Endodermal cell (in vitro differentiated cells): ENCODE measurements at regions not wholly inside any gene's neighbourhood (a gene's known extent, or its start where the extent isn't known, plus 50 kb on each side); places are given as distances from the start of the nearest gene placed in this dataset.

Experiments
- DNase-seq: peaks from one replicate; pipeline ENCODE4 v3.0.0-alpha.2; 2017
- H3K27ac ChIP-seq: 2 replicates; pipeline ENCODE4 v1.5.1; 2013; ENCODE audit warnings: mild to moderate bottlenecking, low read depth, low read length, moderate library complexity
- H3K27me3 ChIP-seq: 2 replicates; pipeline ENCODE4 v1.6.1; 2013; ENCODE audit warnings: mild to moderate bottlenecking, low read length, moderate library complexity; ENCODE audit not compliant: insufficient read depth, control insufficient read depth, poor library complexity, severe bottlenecking
- H3K36me3 ChIP-seq: 2 replicates; pipeline ENCODE4 v1.7.0; 2013; ENCODE audit warnings: mild to moderate bottlenecking, low read length, moderate library complexity; ENCODE audit not compliant: control insufficient read depth, insufficient read depth
- H3K4me1 ChIP-seq: one replicate; pipeline ENCODE4 v1.7.0; 2013; ENCODE audit warnings: low read length; ENCODE audit not compliant: control insufficient read depth, insufficient read depth
- H3K4me3 ChIP-seq: 2 replicates; pipeline ENCODE4 v1.5.1; 2013; ENCODE audit warnings: mild to moderate bottlenecking, low read length, moderate library complexity
- H3K9ac ChIP-seq: 2 replicates; pipeline ENCODE4 v1.6.1; 2013; ENCODE audit warnings: mild to moderate bottlenecking, low read length, moderate library complexity; ENCODE audit not compliant: poor library complexity, severe bottlenecking; ENCODE audit errors: extremely low read depth
- H3K9me3 ChIP-seq: 2 replicates; pipeline ENCODE4 v1.6.1; 2013; ENCODE audit warnings: mild to moderate bottlenecking, low read length, moderate library complexity; ENCODE audit not compliant: control insufficient read depth
- H3K27ac Mint-ChIP-seq: 2 replicates; pipeline ENCODE4 v1.8.0; 2020; ENCODE audit warnings: mixed read lengths
- H3K27me3 Mint-ChIP-seq: 2 replicates; pipeline ENCODE4 v1.8.0; 2021; ENCODE audit warnings: mild to moderate bottlenecking, mixed read lengths; ENCODE audit not compliant: insufficient read depth
- H3K36me3 Mint-ChIP-seq: 2 replicates; pipeline ENCODE4 v1.8.0; 2020; ENCODE audit warnings: low read depth, mixed read lengths
- H3K4me1 Mint-ChIP-seq: 2 replicates; pipeline ENCODE4 v1.8.0; 2020; ENCODE audit warnings: mixed read lengths
- H3K4me3 Mint-ChIP-seq: 2 replicates; pipeline ENCODE4 v1.8.0; 2020; ENCODE audit warnings: mild to moderate bottlenecking, moderate library complexity, mixed read lengths
- H3K9me3 Mint-ChIP-seq: 2 replicates; pipeline ENCODE4 v1.8.0; 2020; ENCODE audit warnings: mild to moderate bottlenecking, mixed read lengths
- CTCF ChIP-seq: fragments of 200-600 bp; sonication (generic); conservative IDR thresholded peaks from 2 replicates; pipeline ENCODE4 v1.5.0; 2021; ENCODE audit warnings: antibody characterized with exemption, mild to moderate bottlenecking
- WGBS, 2 experiments: methylation state at CpG; one replicate each; pipeline versions ENCODE4 v1.1.5 to v1.1.7; 2013; ENCODE audit warnings: missing lambda C conversion rate in 2 of 2, mixed read lengths in 1 of 2; ENCODE audit not compliant: insufficient coverage in 1 of 2, insufficient read length in 1 of 2; 5-methylcytosine and 5-hydroxymethylcytosine counted together

- no peak overlapping the region for H3K4me3 ChIP-seq
- Mint-ChIP-seq H3K4me1 (peaks cover 4% of the 10 kb centered on the region), H3K9me3 (no peaks in the 10 kb centered on the region), H3K4me3 (no peak overlapping the region), H3K36me3 (no peaks in the 10 kb centered on the region), H3K27ac (no peak overlapping the region), H3K27me3 (no peaks in the 10 kb centered on the region)
- WGBS, 2 experiments, result 80 to 90% methylated on average over 2 of the region's 2 CpGs
- H3K36me3 ChIP-seq, result no peaks in the 10 kb centered on the region
- no peaks in the 10 kb centered on the region for H3K9me3 ChIP-seq
- H3K27me3 ChIP-seq, result no peaks in the 10 kb centered on the region
- no peak for DNase-seq
- H3K27ac ChIP-seq, result no peak overlapping the region
- H3K4me1 ChIP-seq, result no peaks in the 10 kb centered on the region
- no peak for TF ChIP-seq CTCF
- no peak overlapping the region for H3K9ac ChIP-seq
These were observed 856.5 kb upstream of the ARPP21 start for GRCh38 chr3:34782871-34783270.

- H3K27ac Mint-ChIP-seq, result no peak overlapping the region
- Histone ChIP-seq H3K9ac (no peak overlapping the region), H3K4me1 (no peaks in the 10 kb centered on the region), H3K9me3 (no peaks in the 10 kb centered on the region), H3K4me3 (no peak overlapping the region), H3K27me3 (no peaks in the 10 kb centered on the region), H3K27ac (no peak overlapping the region), H3K36me3 (no peaks in the 10 kb centered on the region)
- H3K4me3 Mint-ChIP-seq, result no peak overlapping the region
- peaks cover 4% of the 10 kb centered on the region for H3K4me1 Mint-ChIP-seq
- H3K9me3 Mint-ChIP-seq, result no peaks in the 10 kb centered on the region
- no peak for DNase-seq
- H3K27me3 Mint-ChIP-seq, result no peaks in the 10 kb centered on the region
- no peak for TF ChIP-seq CTCF
- H3K36me3 Mint-ChIP-seq, result no peaks in the 10 kb centered on the region
These were observed 855.4 kb upstream of the ARPP21 start for GRCh38 chr3:34783876-34784275.

- H3K36me3 ChIP-seq, result no peaks in the 10 kb centered on the region
- H3K4me3 ChIP-seq, result no peak overlapping the region
- no peak overlapping the region for H3K27ac ChIP-seq
- Mint-ChIP-seq H3K4me3 (no peak overlapping the region), H3K36me3 (no peaks in the 10 kb centered on the region), H3K27me3 (no peaks in the 10 kb centered on the region), H3K9me3 (no peaks in the 10 kb centered on the region), H3K4me1 (no peaks in the 10 kb centered on the region), H3K27ac (no peak overlapping the region)
- TF ChIP-seq CTCF, result no peak
- H3K9me3 ChIP-seq, result no peaks in the 10 kb centered on the region
- H3K27me3 ChIP-seq, result no peaks in the 10 kb centered on the region
- DNase-seq, result no peak
- H3K4me1 ChIP-seq, result no peaks in the 10 kb centered on the region
- H3K9ac ChIP-seq, result no peak overlapping the region
- 80 to 93% methylated on average over 1 of the region's 1 CpG for WGBS, 2 experiments
These were observed 846.3 kb upstream of the ARPP21 start for GRCh38 chr3:34793057-34793456.
